Lung (tissue), 11 donors: ENCODE measurements at regions not wholly inside any gene's neighbourhood (a gene's known extent, or its start where the extent isn't known, plus 50 kb on each side); places are given as distances from the start of the nearest gene placed in this dataset.

ENCODE experiments used
- ATAC-seq: fragments of 200-7000 bp; cut with Tn5 transposase; one replicate; pipeline ENCODE4 v1.9.1; 2020; ENCODE audit warnings: moderate number of reproducible peaks; ENCODE audit not compliant: insufficient read depth, low FRiP score
- DNase-seq, 3 donors: peaks; one replicate each; pipeline ENCODE4 v3.0.0-alpha.2; 2013 to 2017
- H3K27ac ChIP-seq, 2 donors: one replicate each; pipeline ENCODE4 v1.5.1; 2013; ENCODE audit warnings: mild to moderate bottlenecking in 2 of 2, moderate library complexity in 2 of 2, control low read depth in 1 of 2, inconsistent platforms in 1 of 2, low read depth in 1 of 2, low read length in 1 of 2
- H3K27me3 ChIP-seq, 3 donors: one replicate each; pipeline ENCODE4 v1.5.1; 2013; ENCODE audit warnings: low read length in 2 of 3; ENCODE audit not compliant: control insufficient read depth in 3 of 3, insufficient read depth in 3 of 3
- H3K36me3 ChIP-seq, 4 donors: one replicate each; pipeline ENCODE4 v1.5.1; 2013; ENCODE audit warnings: low read length in 4 of 4, mild to moderate bottlenecking in 1 of 4, moderate library complexity in 1 of 4; ENCODE audit not compliant: control insufficient read depth in 4 of 4, insufficient read depth in 4 of 4
- H3K4me1 ChIP-seq, 5 donors: one replicate each; pipeline ENCODE4 v1.5.1; 2013; ENCODE audit warnings: low read length in 5 of 5, mild to moderate bottlenecking in 2 of 5, moderate library complexity in 1 of 5; ENCODE audit not compliant: control insufficient read depth in 5 of 5, insufficient read depth in 5 of 5
- H3K4me3 ChIP-seq: one replicate; pipeline ENCODE4 v1.5.1; 2013; ENCODE audit warnings: mild to moderate bottlenecking, control low read depth, moderate library complexity
- H3K9ac ChIP-seq, 2 donors: one replicate each; pipeline ENCODE4 v1.5.1; 2013; ENCODE audit warnings: low read length in 2 of 2, control low read depth in 1 of 2; ENCODE audit not compliant: insufficient read depth in 1 of 2
- H3K9me3 ChIP-seq, 4 donors: one replicate each; pipeline ENCODE4 v1.5.1; 2013; ENCODE audit warnings: low read length in 3 of 4, mild to moderate bottlenecking in 1 of 4, moderate library complexity in 1 of 4; ENCODE audit not compliant: control insufficient read depth in 4 of 4, insufficient read depth in 3 of 4
- WGBS, 2 donors: extraction: QIAGEN DNeasy Blood & Tissue Kit; methylation state at CpG; one replicate each; pipeline ENCODE4 v1.1.7; 2013; 5-methylcytosine and 5-hydroxymethylcytosine counted together
- TF ChIP-seq, protein P1 (sequence below): IDR thresholded peaks from 2 replicates; pipeline ENCODE4 v1.5.1; 2012; ENCODE audit warnings: mild to moderate bottlenecking; ENCODE audit errors: control extremely low read depth, extremely low read depth
- donor health status: control.
- donor health status: control.
- donor health status: Bipolar disorder and iron deficiency.
- donor health status: healthy.
- donor health status: DM: yes; HTN: yes; CAD: no.

GRCh38 chr15:36406911-36407310 lies 172.5 kb upstream of the CDIN1 start:
- DNase-seq: no peak
- H3K27me3 ChIP-seq: no peaks in the 10 kb centered on the region
- ATAC-seq: no peak
- no peak overlapping the region for H3K27ac ChIP-seq
- TF ChIP-seq, protein P1, sequence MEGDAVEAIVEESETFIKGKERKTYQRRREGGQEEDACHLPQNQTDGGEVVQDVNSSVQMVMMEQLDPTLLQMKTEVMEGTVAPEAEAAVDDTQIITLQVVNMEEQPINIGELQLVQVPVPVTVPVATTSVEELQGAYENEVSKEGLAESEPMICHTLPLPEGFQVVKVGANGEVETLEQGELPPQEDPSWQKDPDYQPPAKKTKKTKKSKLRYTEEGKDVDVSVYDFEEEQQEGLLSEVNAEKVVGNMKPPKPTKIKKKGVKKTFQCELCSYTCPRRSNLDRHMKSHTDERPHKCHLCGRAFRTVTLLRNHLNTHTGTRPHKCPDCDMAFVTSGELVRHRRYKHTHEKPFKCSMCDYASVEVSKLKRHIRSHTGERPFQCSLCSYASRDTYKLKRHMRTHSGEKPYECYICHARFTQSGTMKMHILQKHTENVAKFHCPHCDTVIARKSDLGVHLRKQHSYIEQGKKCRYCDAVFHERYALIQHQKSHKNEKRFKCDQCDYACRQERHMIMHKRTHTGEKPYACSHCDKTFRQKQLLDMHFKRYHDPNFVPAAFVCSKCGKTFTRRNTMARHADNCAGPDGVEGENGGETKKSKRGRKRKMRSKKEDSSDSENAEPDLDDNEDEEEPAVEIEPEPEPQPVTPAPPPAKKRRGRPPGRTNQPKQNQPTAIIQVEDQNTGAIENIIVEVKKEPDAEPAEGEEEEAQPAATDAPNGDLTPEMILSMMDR: no peak
- no peaks in the 10 kb centered on the region for H3K9me3 ChIP-seq
- H3K4me3 ChIP-seq: no peak overlapping the region
- H3K4me1 ChIP-seq: no peaks in the 10 kb centered on the region
- H3K36me3 ChIP-seq: no peaks in the 10 kb centered on the region
- 54 to 62% methylated on average over 3 of the region's 3 CpGs for WGBS, 2 donors
- H3K9ac ChIP-seq: no peak overlapping the region

DNA sequence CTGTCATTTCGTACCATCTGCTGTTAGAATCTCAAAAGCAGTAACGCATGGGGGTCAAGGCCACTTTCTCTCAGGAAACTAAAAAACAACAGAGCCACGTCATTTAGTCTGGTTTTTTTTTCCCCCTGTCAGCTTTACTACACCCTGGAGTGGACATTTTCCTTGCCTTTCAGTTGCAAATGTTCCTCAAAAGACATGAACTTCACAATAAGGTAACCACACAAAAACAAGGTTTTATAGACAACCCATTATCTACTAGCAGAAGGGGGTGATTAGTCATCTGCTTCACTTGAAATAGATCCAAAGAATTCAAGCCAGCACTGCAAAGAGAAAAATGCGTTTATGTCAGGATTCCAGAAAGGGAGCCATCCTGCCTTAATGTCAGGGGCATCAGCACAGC lies 171.8 kb upstream of the CDIN1 start:
- no peak for DNase-seq
- no peak for ATAC-seq
- Histone ChIP-seq H3K4me3 (no peak overlapping the region), H3K27me3 (no peaks in the 10 kb centered on the region), H3K9me3 (no peaks in the 10 kb centered on the region), H3K36me3 (no peaks in the 10 kb centered on the region), H3K4me1 (no peaks in the 10 kb centered on the region), H3K9ac (no peak overlapping the region), H3K27ac (no peak overlapping the region)
- 61 to 62% methylated on average over 4 of the region's 4 CpGs for WGBS, 2 donors
- TF ChIP-seq, protein P1: no peak

DNA sequence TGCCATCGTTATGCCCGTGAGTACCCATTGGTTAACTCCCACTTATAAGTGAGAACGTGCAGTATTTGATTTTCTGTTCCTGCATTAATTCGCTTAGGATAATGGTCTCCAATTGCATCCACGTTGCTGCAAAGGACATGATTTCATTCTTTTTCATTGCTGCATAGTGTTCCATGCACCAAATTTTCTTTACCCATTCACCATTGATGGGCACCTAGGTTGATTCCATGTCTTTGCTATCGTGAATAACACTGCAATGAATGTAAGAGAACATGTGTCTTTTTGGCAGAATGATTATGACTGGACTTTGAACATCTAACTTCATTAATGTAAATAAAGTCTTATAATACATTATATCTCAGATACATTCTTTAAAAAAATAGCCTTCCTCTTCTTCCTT lies 169.6 kb upstream of the CDIN1 start:
- DNase-seq (no peak), ATAC-seq (no peak)
- no peaks in the 10 kb centered on the region for H3K9me3 ChIP-seq
- H3K27ac ChIP-seq: no peak overlapping the region
- H3K4me3 ChIP-seq: no peak overlapping the region
- H3K9ac ChIP-seq: no peak overlapping the region
- H3K4me1 ChIP-seq: no peaks in the 10 kb centered on the region
- TF ChIP-seq, protein P1: no peak
- H3K27me3 ChIP-seq: no peaks in the 10 kb centered on the region
- no peaks in the 10 kb centered on the region for H3K36me3 ChIP-seq
- WGBS, 2 donors: 92 to 94% methylated on average over 6 of the region's 6 CpGs

- TF ChIP-seq, protein P1: no peak
- 72 to 87% methylated on average over 5 of the region's 5 CpGs for WGBS, 2 donors
- no peak overlapping the region for H3K9ac ChIP-seq
- H3K36me3 ChIP-seq: no peaks in the 10 kb centered on the region
- ATAC-seq (no peak), DNase-seq (no peak)
- no peaks in the 10 kb centered on the region for H3K27me3 ChIP-seq
- H3K9me3 ChIP-seq: no peaks in the 10 kb centered on the region
- H3K27ac ChIP-seq: no peak overlapping the region
- H3K4me1 ChIP-seq: no peaks in the 10 kb centered on the region
- no peak overlapping the region for H3K4me3 ChIP-seq
These were observed 164.8 kb upstream of the CDIN1 start for GRCh38 chr15:36414670-36415069.
